K562 (cell line): ENCODE measurements at regions not wholly inside any gene's neighbourhood (a gene's known extent, or its start where the extent isn't known, plus 50 kb on each side); places are given as distances from the start of the nearest gene placed in this dataset.

Experiments
- ATAC-seq: fragments of 200-7000 bp; cut with Tn5 transposase; 3 replicates; pipeline ENCODE4 v1.9.1; 2020; ENCODE audit warnings: moderate library complexity
- BruUV-seq: library from RNA; stranded (reverse); fragments of 400-500 nt; replicated peaks from 2 replicates; lab custom pipeline; 2021; lab: Mats Ljungman, UMichigan
- CTCF ChIA-PET: fragments of 300-600 bp; formaldehyde crosslinking; extraction: SDS; loops from one replicate; lab custom pipeline; 2021; ENCODE audit warnings: low intra/inter-chr PET ratio; lab: Yijun Ruan, JAX
- POLR2A ChIA-PET: fragments of 300-600, 350-650 bp; sonication (Branson Sonifier 250); formaldehyde crosslinking; extraction: SDS; loops from one replicate; lab custom pipeline; 2021; ENCODE audit warnings: antibody characterized with exemption, inconsistent platforms; lab: Yijun Ruan, JAX
- DNase-seq, 4 experiments: peaks; one replicate each; pipeline versions ENCODE4 v3.0.0 to v3.0.0-alpha.2; 2011 to 2018; ENCODE audit warnings: low spot score in 3 of 4, mixed read lengths in 3 of 4; ENCODE audit errors: extremely low read depth in 1 of 4
- FAIRE-seq: peaks from 2 replicates; lab custom pipeline; 2011; peaks lifted over from hg19 to GRCh38; lab: Jason Lieb, UNC
- H2AFZ ChIP-seq: 2 replicates; pipeline ENCODE4 v1.6.0; 2011; ENCODE audit warnings: low read depth, low read length, control low read depth, inconsistent platforms
- H3K27ac ChIP-seq: fragments of 200-600 bp; 3 replicates; pipeline ENCODE4 v1.8.0; 2011; ENCODE audit warnings: low read depth, mild to moderate bottlenecking, control low read depth, inconsistent platforms, low read length, moderate library complexity, mixed read lengths; ENCODE audit errors: extremely low read depth
- H3K27me3 ChIP-seq, 2 experiments: fragments of 300-600 bp in 1 of 2; 2 replicates in 1 of 2; 3 replicates in 1 of 2; pipeline versions ENCODE4 v1.6.0 to v1.8.0; 2011; ENCODE audit warnings: inconsistent platforms in 2 of 2, low read length in 2 of 2, mild to moderate bottlenecking in 1 of 2, mixed read lengths in 1 of 2, moderate library complexity in 1 of 2; ENCODE audit not compliant: control insufficient read depth in 2 of 2, insufficient read depth in 2 of 2
- H3K36me3 ChIP-seq: fragments of 300-600 bp; 3 replicates; pipeline ENCODE4 v1.8.0; 2011; ENCODE audit warnings: mild to moderate bottlenecking, low read length, inconsistent platforms; ENCODE audit not compliant: control insufficient read depth, insufficient read depth
- H3K4me1 ChIP-seq, 2 experiments: fragments of 200-600 bp in 1 of 2; replicated peaks in 1 of 2; 2 replicates in 1 of 2; 3 replicates in 1 of 2; pipeline versions ENCODE4 v1.5.1 to v1.8.0; 2011; ENCODE audit warnings: inconsistent platforms in 2 of 2, low read length in 2 of 2, mild to moderate bottlenecking in 1 of 2, mixed read lengths in 1 of 2, moderate library complexity in 1 of 2; ENCODE audit not compliant: control insufficient read depth in 2 of 2, insufficient read depth in 2 of 2
- H3K4me2 ChIP-seq: 2 replicates; pipeline ENCODE4 v1.6.1; 2011; ENCODE audit warnings: low read length, control low read depth, inconsistent platforms, mixed read lengths; ENCODE audit not compliant: insufficient read depth
- H3K4me3 ChIP-seq: fragments of 200-600 bp; sonication (generic), shearing (Covaris generic); 2 replicates; pipeline ENCODE4 v1.5.1; 2016; ENCODE audit warnings: control low read depth, inconsistent platforms
- H3K79me2 ChIP-seq: fragments of 200-600 bp; 3 replicates; pipeline ENCODE4 v1.8.0; 2011; ENCODE audit warnings: low read length, inconsistent platforms; ENCODE audit not compliant: control insufficient read depth, insufficient read depth
- H3K9ac ChIP-seq, 2 experiments: 2 replicates each; pipeline versions ENCODE4 v1.6.0 to v1.6.1; 2011; ENCODE audit warnings: low read depth in 2 of 2, low read length in 2 of 2, control low read depth in 1 of 2, inconsistent platforms in 1 of 2, mild to moderate bottlenecking in 1 of 2, mixed read lengths in 1 of 2; ENCODE audit not compliant: insufficient read depth in 1 of 2
- H3K9me1 ChIP-seq: one replicate; pipeline ENCODE4 v1.6.0; 2011; ENCODE audit warnings: inconsistent platforms, mild to moderate bottlenecking, low read length, moderate library complexity; ENCODE audit not compliant: control insufficient read depth, insufficient read depth
- H3K9me3 ChIP-seq: replicated peaks from 2 replicates; pipeline ENCODE4 v1.5.1; 2011; ENCODE audit warnings: low read depth, low read length, inconsistent platforms; ENCODE audit not compliant: control insufficient read depth, insufficient read depth
- H4K20me1 ChIP-seq: replicated peaks from 2 replicates; pipeline ENCODE4 v1.6.1; 2011; ENCODE audit warnings: low read length, inconsistent platforms, mixed read lengths; ENCODE audit not compliant: control insufficient read depth, insufficient read depth
- PHTF2 ChIP-seq: fragments of 250-450 bp; sonication (Bioruptor Pico); IDR thresholded peaks from 2 replicates; pipeline ENCODE4 v1.5.0; 2021; ENCODE audit warnings: mild to moderate bottlenecking
- WGBS: fragments of 100-300 bp; shearing (Covaris generic); methylation state at CpG from one replicate; pipeline ENCODE4 v1.1.6; 2016; ENCODE audit warnings: low coverage, mixed read lengths; ENCODE audit not compliant: insufficient coverage; ENCODE audit errors: missing lambda C conversion rate; 5-methylcytosine and 5-hydroxymethylcytosine counted together
- in situ Hi-C: fragments of 300-500 bp; cut with MboI; formaldehyde crosslinking; loops from 4 replicates; pipeline ENCODE4 v1.15.0; 2018; ENCODE audit warnings: inconsistent platforms, mixed read lengths
- intact Hi-C: fragments of 100-400 bp; cut with micrococcal nuclease; formaldehyde crosslinking; loops from 2 replicates; pipeline ENCODE4 v1.14.2; 2022
- TF ChIP-seq, protein P1 (sequence below): sonication (generic); formaldehyde crosslinking; IDR thresholded peaks from 2 replicates; pipeline ENCODE4 v1.8.1; 2023; ENCODE audit warnings: mild to moderate bottlenecking, missing genetic modification reagents

DNA sequence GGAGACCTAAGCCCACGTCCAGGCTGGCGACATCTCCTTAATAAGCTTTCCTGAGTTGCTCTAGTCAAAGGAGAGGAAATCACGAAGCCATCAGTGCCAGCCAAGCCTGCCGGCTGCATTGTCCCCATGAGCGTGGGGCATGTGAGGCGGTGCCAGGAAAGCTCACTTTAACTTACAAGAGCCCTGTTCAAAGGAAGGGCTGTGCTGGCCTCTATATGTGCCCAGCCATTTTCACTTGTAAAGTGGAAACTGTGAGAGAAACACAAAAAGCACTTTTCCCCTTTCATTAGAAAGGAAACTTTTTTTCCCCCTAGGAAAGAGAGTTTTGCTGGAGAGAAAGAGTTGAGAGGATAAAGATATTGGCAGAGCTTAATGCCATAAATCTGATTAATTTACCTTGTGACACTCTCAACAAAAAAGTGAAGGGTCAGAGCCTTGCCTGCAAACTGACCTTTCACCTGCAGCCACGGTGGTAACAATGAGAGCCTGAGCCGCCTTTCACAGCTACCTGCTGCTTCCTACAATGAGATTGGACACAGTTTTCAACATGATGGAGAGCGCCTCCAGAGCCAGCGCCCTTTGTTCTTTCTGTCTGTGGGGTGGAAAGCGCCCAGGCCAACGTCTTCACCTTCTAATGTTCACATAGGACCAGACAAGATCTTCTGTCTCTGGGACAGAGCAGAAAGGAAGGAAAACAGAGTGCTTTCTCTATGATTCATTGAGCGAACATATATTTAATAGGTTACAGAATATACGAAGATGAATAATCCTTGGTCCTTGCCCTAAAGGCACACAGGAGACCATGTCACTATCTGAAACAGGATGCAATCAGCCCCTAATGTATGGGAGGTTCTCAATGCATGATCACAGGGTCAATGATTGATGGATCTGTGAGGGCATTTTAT, 233.1 kb upstream of the HES1 start:
- no peak for TF ChIP-seq PHTF2 (CRISPR knock-in tag)
- TF ChIP-seq, protein P1, sequence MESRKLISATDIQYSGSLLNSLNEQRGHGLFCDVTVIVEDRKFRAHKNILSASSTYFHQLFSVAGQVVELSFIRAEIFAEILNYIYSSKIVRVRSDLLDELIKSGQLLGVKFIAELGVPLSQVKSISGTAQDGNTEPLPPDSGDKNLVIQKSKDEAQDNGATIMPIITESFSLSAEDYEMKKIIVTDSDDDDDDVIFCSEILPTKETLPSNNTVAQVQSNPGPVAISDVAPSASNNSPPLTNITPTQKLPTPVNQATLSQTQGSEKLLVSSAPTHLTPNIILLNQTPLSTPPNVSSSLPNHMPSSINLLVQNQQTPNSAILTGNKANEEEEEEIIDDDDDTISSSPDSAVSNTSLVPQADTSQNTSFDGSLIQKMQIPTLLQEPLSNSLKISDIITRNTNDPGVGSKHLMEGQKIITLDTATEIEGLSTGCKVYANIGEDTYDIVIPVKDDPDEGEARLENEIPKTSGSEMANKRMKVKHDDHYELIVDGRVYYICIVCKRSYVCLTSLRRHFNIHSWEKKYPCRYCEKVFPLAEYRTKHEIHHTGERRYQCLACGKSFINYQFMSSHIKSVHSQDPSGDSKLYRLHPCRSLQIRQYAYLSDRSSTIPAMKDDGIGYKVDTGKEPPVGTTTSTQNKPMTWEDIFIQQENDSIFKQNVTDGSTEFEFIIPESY (CRISPR knock-in tag), result peak; percentile 56
- ChIA-PET POLR2A (interaction anchor here (0.6 to 1.8 kb wide), 3 partner anchors 9 to 22 kb away, joined by 3 to 5 read pairs (median 4); no protein-coding TSS in a partner anchor), CTCF (interaction anchor here (0.6 kb wide), 1 partner anchor 114 kb away, joined by 3 read pairs; no protein-coding TSS in a partner anchor)
- BruUV-seq, result no TSS peak
- H3K4me1 ChIP-seq, result peaks cover under 1 to 8% of the 10 kb centered on the region in 2 experiments; a peak in 3 of 5 replicates
- H3K36me3 ChIP-seq, result no peaks in the 10 kb centered on the region
- ATAC-seq (no peak), FAIRE-seq (no peak), DNase-seq (no peak)
- intact Hi-C loops, result no loop called here
- no peak overlapping the region for H3K4me3 ChIP-seq
- H3K9ac ChIP-seq, result no peak overlapping the region
- H3K4me2 ChIP-seq, result no peak overlapping the region
- in situ Hi-C loops, result no loop called here
- no peaks in the 10 kb centered on the region for H3K79me2 ChIP-seq
- H3K9me1 ChIP-seq, result no peaks in the 10 kb centered on the region
- H3K27me3 ChIP-seq, result no peaks in the 10 kb centered on the region
- no peak overlapping the region for H3K27ac ChIP-seq
- H4K20me1 ChIP-seq, result no peaks in the 10 kb centered on the region
- H2AFZ ChIP-seq, result no peak overlapping the region
- 64% methylated on average over 14 of the region's 14 CpGs for WGBS
- peaks cover 7% of the 10 kb centered on the region; the same call in 1 of the 2 replicates for H3K9me3 ChIP-seq
